Central memory CD8-positive, alpha-beta T cell (primary cell): ENCODE measurements at regions not wholly inside any gene's neighbourhood (a gene's known extent, or its start where the extent isn't known, plus 50 kb on each side); places are given as distances from the start of the nearest gene placed in this dataset.
"Not testable (repeated sequence)": the region's sequence is repeated elsewhere in the genome, so short reads cannot be mapped to it uniquely, and the experiment has no call there.

ENCODE experiments used
- ATAC-seq: fragments of 150-1000 bp; cut with Tn5 transposase; replicated peaks from 2 replicates; pipeline ENCODE4 v1.10.0; 2022; ENCODE audit warnings: mild to moderate bottlenecking, moderate FRiP score, moderate number of reproducible peaks; ENCODE audit not compliant: poor library complexity, severe bottlenecking; ENCODE audit errors: extremely low read depth
- DNase-seq, 2 donors: peaks; one replicate each; pipeline ENCODE4 v3.0.0; 2021; ENCODE audit warnings: low spot score in 2 of 2
- H3K27ac Mint-ChIP-seq: one replicate; pipeline ENCODE4 v1.8.0; 2022; ENCODE audit warnings: low read depth, mild to moderate bottlenecking, moderate library complexity, mixed read lengths
- H3K27me3 Mint-ChIP-seq: one replicate; pipeline ENCODE4 v1.8.0; 2022; ENCODE audit warnings: mixed read lengths
- H3K36me3 Mint-ChIP-seq: one replicate; pipeline ENCODE4 v1.8.0; 2022; ENCODE audit warnings: mild to moderate bottlenecking, moderate library complexity, mixed read lengths; ENCODE audit not compliant: insufficient read depth
- H3K4me1 Mint-ChIP-seq: one replicate; pipeline ENCODE4 v1.8.0; 2022; ENCODE audit warnings: mixed read lengths
- H3K4me3 Mint-ChIP-seq: one replicate; pipeline ENCODE4 v1.8.0; 2022; ENCODE audit warnings: mild to moderate bottlenecking, moderate library complexity, mixed read lengths
- H3K9me3 Mint-ChIP-seq: one replicate; pipeline ENCODE4 v1.8.0; 2022; ENCODE audit warnings: mixed read lengths

- DNase-seq (no peak), ATAC-seq (no peak)
- Mint-ChIP-seq H3K4me1 (no peaks in the 10 kb centered on the region), H3K36me3 (no peaks in the 10 kb centered on the region), H3K27ac (no peak overlapping the region), H3K27me3 (no peaks in the 10 kb centered on the region), H3K9me3 (peaks cover 20% of the 10 kb centered on the region), H3K4me3 (no peak overlapping the region)
These were observed 89.3 kb downstream of the FSCB start for GRCh38 chr14:44417809-44418208.

GRCh38 chr14:44414646-44415045 lies 92.4 kb downstream of the FSCB start:
- H3K36me3 Mint-ChIP-seq, result no peaks in the 10 kb centered on the region
- H3K27me3 Mint-ChIP-seq, result no peaks in the 10 kb centered on the region
- DNase-seq, result no peak
- no peak for ATAC-seq
- H3K4me1 Mint-ChIP-seq, result no peaks in the 10 kb centered on the region
- H3K27ac Mint-ChIP-seq, result no peak overlapping the region
- H3K9me3 Mint-ChIP-seq, result peaks cover 26% of the 10 kb centered on the region
- H3K4me3 Mint-ChIP-seq, result no peak overlapping the region

- ATAC-seq, result no peak
- DNase-seq, result no peak
- H3K36me3 Mint-ChIP-seq, result no peaks in the 10 kb centered on the region
- no peaks in the 10 kb centered on the region for H3K4me1 Mint-ChIP-seq
- H3K27me3 Mint-ChIP-seq, result no peaks in the 10 kb centered on the region
- H3K27ac Mint-ChIP-seq, result no peak overlapping the region
- H3K4me3 Mint-ChIP-seq, result no peak overlapping the region
- H3K9me3 Mint-ChIP-seq, result peaks cover 18% of the 10 kb centered on the region
These were observed 94.1 kb downstream of the FSCB start for GRCh38 chr14:44412858-44413569.

GRCh38 chr14:44405011-44405486 lies 102.0 kb downstream of the FSCB start:
- peaks cover 4% of the 10 kb centered on the region for H3K9me3 Mint-ChIP-seq
- DNase-seq, result no peak
- ATAC-seq, result no peak
- H3K4me1 Mint-ChIP-seq, result no peaks in the 10 kb centered on the region
- H3K36me3 Mint-ChIP-seq, result no peaks in the 10 kb centered on the region
- no peak overlapping the region for H3K27ac Mint-ChIP-seq
- no peaks in the 10 kb centered on the region for H3K27me3 Mint-ChIP-seq
- H3K4me3 Mint-ChIP-seq, result no peak overlapping the region

GRCh38 chr14:44404599-44404998 lies 102.5 kb downstream of the FSCB start:
- no peak for ATAC-seq
- H3K27ac Mint-ChIP-seq, result no peak overlapping the region
- H3K9me3 Mint-ChIP-seq, result peaks cover 4% of the 10 kb centered on the region
- H3K4me3 Mint-ChIP-seq, result no peak overlapping the region
- DNase-seq, result no peak
- no peaks in the 10 kb centered on the region for H3K36me3 Mint-ChIP-seq
- H3K27me3 Mint-ChIP-seq, result no peaks in the 10 kb centered on the region
- no peaks in the 10 kb centered on the region for H3K4me1 Mint-ChIP-seq

GRCh38 chr14:44404036-44404435 lies 103.0 kb downstream of the FSCB start:
- H3K27ac Mint-ChIP-seq, result no peak overlapping the region
- ATAC-seq, result no peak
- no peaks in the 10 kb centered on the region for H3K27me3 Mint-ChIP-seq
- no peak overlapping the region for H3K4me3 Mint-ChIP-seq
- DNase-seq, result no peak
- H3K4me1 Mint-ChIP-seq, result no peaks in the 10 kb centered on the region
- H3K9me3 Mint-ChIP-seq, result peaks cover 4% of the 10 kb centered on the region
- no peaks in the 10 kb centered on the region for H3K36me3 Mint-ChIP-seq

- H3K4me1 Mint-ChIP-seq, result no peaks in the 10 kb centered on the region
- H3K27me3 Mint-ChIP-seq, result no peaks in the 10 kb centered on the region
- H3K27ac Mint-ChIP-seq, result no peak overlapping the region
- H3K9me3 Mint-ChIP-seq, result peaks cover 4% of the 10 kb centered on the region
- no peak overlapping the region for H3K4me3 Mint-ChIP-seq
- ATAC-seq, result no peak
- DNase-seq, result no peak
- no peaks in the 10 kb centered on the region for H3K36me3 Mint-ChIP-seq
These were observed 103.9 kb downstream of the FSCB start for GRCh38 chr14:44403193-44403592.

GRCh38 chr14:44396226-44396625 lies 110.9 kb downstream of the FSCB start:
- Mint-ChIP-seq H3K36me3 (no peaks in the 10 kb centered on the region), H3K4me3 (no peak overlapping the region), H3K9me3 (peaks cover 15% of the 10 kb centered on the region), H3K4me1 (no peaks in the 10 kb centered on the region), H3K27ac (no peak overlapping the region), H3K27me3 (no peaks in the 10 kb centered on the region)
- ATAC-seq (no peak), DNase-seq (no peak)

GRCh38 chr14:44392984-44393383 lies 114.1 kb downstream of the FSCB start:
- ATAC-seq, result no peak
- no peaks in the 10 kb centered on the region for H3K36me3 Mint-ChIP-seq
- no peaks in the 10 kb centered on the region for H3K27me3 Mint-ChIP-seq
- no peak overlapping the region for H3K4me3 Mint-ChIP-seq
- H3K27ac Mint-ChIP-seq, result no peak overlapping the region
- DNase-seq, result no peak
- H3K9me3 Mint-ChIP-seq, result peaks cover 15% of the 10 kb centered on the region
- H3K4me1 Mint-ChIP-seq, result no peaks in the 10 kb centered on the region

GRCh38 chr14:44388306-44388705 lies 118.8 kb downstream of the FSCB start:
- no peak overlapping the region for H3K27ac Mint-ChIP-seq
- H3K36me3 Mint-ChIP-seq, result no peaks in the 10 kb centered on the region
- H3K9me3 Mint-ChIP-seq, result peaks cover 5% of the 10 kb centered on the region

GRCh38 chr14:44385906-44386305 lies 121.2 kb downstream of the FSCB start:
- Mint-ChIP-seq H3K27ac (no peak overlapping the region), H3K4me3 (no peak overlapping the region), H3K9me3 (peaks cover 5% of the 10 kb centered on the region), H3K27me3 (no peaks in the 10 kb centered on the region), H3K4me1 (no peaks in the 10 kb centered on the region), H3K36me3 (no peaks in the 10 kb centered on the region)
- no peak for ATAC-seq
- DNase-seq, result no peak

More at GRCh38 chr14:44388306-44388705, 118.8 kb downstream of the FSCB start:
- no peak for DNase-seq
- Mint-ChIP-seq H3K27me3 (no peaks in the 10 kb centered on the region), H3K4me1 (no peaks in the 10 kb centered on the region), H3K4me3 (no peak overlapping the region)
- ATAC-seq, result no peak

- H3K4me1 Mint-ChIP-seq, H3K36me3 Mint-ChIP-seq, H3K9me3 Mint-ChIP-seq, H3K4me3 Mint-ChIP-seq, ATAC-seq, H3K27me3 Mint-ChIP-seq, DNase-seq, H3K27ac Mint-ChIP-seq: not testable (repeated sequence)
These were observed 121.8 kb downstream of the FSCB start for GRCh38 chr14:44385296-44385695.

- H3K9me3 Mint-ChIP-seq, H3K36me3 Mint-ChIP-seq, H3K27ac Mint-ChIP-seq, ATAC-seq, H3K4me3 Mint-ChIP-seq, H3K27me3 Mint-ChIP-seq, DNase-seq, H3K4me1 Mint-ChIP-seq: not testable (repeated sequence)
These were observed 122.3 kb downstream of the FSCB start for GRCh38 chr14:44384601-44385293.
